Uterus (tissue), 2 donors: ENCODE measurements at regions not wholly inside any gene's neighbourhood (a gene's known extent, or its start where the extent isn't known, plus 50 kb on each side); places are given as distances from the start of the nearest gene placed in this dataset.

Experiments used
- CTCF ChIP-seq, 4 experiments: fragments of 200-600 bp in 2 of 4; fragments of 450-650 bp in 2 of 4; sonication (generic) in 2 of 4; IDR thresholded peaks; one replicate each; pipeline ENCODE4 v1.5.1; 2016 to 2019; ENCODE audit warnings: antibody characterized with exemption in 4 of 4, mild to moderate bottlenecking in 2 of 4, moderate library complexity in 1 of 4
- POLR2A ChIP-seq, 2 donors: fragments of 450-650 bp; IDR thresholded peaks; one replicate each; pipeline ENCODE4 v1.6.1; 2016; ENCODE audit warnings: antibody characterized with exemption in 2 of 2, mild to moderate bottlenecking in 1 of 2, moderate library complexity in 1 of 2

DNA sequence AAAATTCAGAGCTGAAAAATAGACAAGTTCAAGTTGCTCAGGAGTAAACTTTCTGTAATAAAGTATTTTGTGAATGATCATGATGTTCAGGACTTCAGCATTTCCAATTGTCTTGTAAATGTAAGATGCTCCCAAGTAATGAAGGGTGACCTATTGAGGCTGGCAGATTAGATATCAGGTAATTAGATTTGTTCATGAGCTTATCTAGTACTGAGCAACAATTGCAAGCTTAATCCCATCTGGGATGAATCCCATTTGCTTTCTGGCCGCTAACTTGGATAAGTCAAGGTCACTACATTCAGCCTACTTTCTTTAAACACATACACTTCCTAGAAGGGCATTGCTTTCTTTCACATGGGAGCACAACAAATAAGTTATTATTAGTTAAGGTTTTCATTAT lies 82.4 kb upstream of the ITGB1 start:
- TF ChIP-seq POLR2A (IDR thresholded peaks at IDR 0.05) (no peak), CTCF (IDR thresholded peaks at IDR 0.05) (no peak)
